Parathyroid adenoma (tissue), 2 donors: ENCODE measurements at regions not wholly inside any gene's neighbourhood (a gene's known extent, or its start where the extent isn't known, plus 50 kb on each side); places are given as distances from the start of the nearest gene placed in this dataset.
"Not testable (repeated sequence)": the region's sequence is repeated elsewhere in the genome, so short reads cannot be mapped to it uniquely, and the experiment has no call there.

Experiments used
- H2AFZ ChIP-seq: fragments of 300-600 bp; sonication (generic); one replicate; pipeline ENCODE4 v1.7.0; 2017; ENCODE audit warnings: antibody characterized with exemption, mild to moderate bottlenecking
- H3K27ac ChIP-seq: fragments of 300-600 bp; sonication (generic); one replicate; pipeline ENCODE4 v1.7.0; 2017
- H3K27me3 ChIP-seq: fragments of 300-600 bp; sonication (generic); one replicate; pipeline ENCODE4 v1.7.0; 2017; ENCODE audit warnings: low read length; ENCODE audit not compliant: control insufficient read depth, insufficient read depth
- H3K36me3 ChIP-seq: fragments of 300-600 bp; sonication (generic); one replicate; pipeline ENCODE4 v1.7.0; 2017; ENCODE audit warnings: low read length; ENCODE audit not compliant: control insufficient read depth, insufficient read depth
- H3K4me1 ChIP-seq: fragments of 300-600 bp; sonication (generic); one replicate; pipeline ENCODE4 v1.7.0; 2017; ENCODE audit warnings: control low read depth
- H3K4me2 ChIP-seq: fragments of 300-600 bp; sonication (generic); one replicate; pipeline ENCODE4 v1.7.0; 2017; ENCODE audit warnings: low read length
- H3K4me3 ChIP-seq: fragments of 300-600 bp; sonication (generic); one replicate; pipeline ENCODE4 v1.7.0; 2017; ENCODE audit warnings: low read depth, low read length
- H3K79me2 ChIP-seq: fragments of 300-600 bp; sonication (generic); one replicate; pipeline ENCODE4 v1.7.0; 2017; ENCODE audit warnings: control low read depth
- H3K9ac ChIP-seq: fragments of 300-600 bp; sonication (generic); one replicate; pipeline ENCODE4 v1.7.0; 2017; ENCODE audit warnings: mild to moderate bottlenecking
- H3K9me3 ChIP-seq: fragments of 300-600 bp; sonication (generic); one replicate; pipeline ENCODE4 v1.7.0; 2017; ENCODE audit warnings: low read length; ENCODE audit not compliant: control insufficient read depth
- TF ChIP-seq, protein P1 (sequence below): fragments of 300-600 bp; sonication (generic); IDR thresholded peaks from one replicate; pipeline ENCODE4 v1.7.0; 2017; ENCODE audit warnings: antibody characterized with exemption, mild to moderate bottlenecking
- donor health status: primary hyperparathyroidism.

DNA sequence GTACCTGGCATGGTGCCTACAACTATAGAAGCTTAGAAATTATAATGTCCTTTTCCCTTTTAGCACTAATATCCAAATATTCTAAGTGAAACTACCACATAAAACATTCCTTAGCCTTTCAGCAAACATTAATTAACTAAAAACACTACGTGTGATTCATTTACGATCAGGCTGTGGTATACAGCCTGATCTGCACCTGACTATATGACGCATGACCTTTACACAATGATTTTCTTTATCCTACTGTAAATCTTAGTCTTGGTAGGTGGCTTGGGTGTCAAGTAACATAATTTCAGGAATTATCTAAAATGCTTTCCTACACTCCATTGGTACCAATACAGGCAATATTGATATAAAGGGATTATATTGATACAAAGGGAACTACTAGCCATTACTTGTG is 686.7 kb downstream of the DTWD2 start:
- Histone ChIP-seq H3K27me3 (no peaks in the 10 kb centered on the region), H3K9me3 (no peaks in the 10 kb centered on the region), H3K4me2 (no peak overlapping the region), H3K4me3 (no peak overlapping the region), H3K4me1 (no peaks in the 10 kb centered on the region), H3K36me3 (no peaks in the 10 kb centered on the region), H3K79me2 (no peaks in the 10 kb centered on the region), H2AFZ (no peak overlapping the region), H3K27ac (no peak overlapping the region), H3K9ac (no peak overlapping the region)
- TF ChIP-seq, protein P1, sequence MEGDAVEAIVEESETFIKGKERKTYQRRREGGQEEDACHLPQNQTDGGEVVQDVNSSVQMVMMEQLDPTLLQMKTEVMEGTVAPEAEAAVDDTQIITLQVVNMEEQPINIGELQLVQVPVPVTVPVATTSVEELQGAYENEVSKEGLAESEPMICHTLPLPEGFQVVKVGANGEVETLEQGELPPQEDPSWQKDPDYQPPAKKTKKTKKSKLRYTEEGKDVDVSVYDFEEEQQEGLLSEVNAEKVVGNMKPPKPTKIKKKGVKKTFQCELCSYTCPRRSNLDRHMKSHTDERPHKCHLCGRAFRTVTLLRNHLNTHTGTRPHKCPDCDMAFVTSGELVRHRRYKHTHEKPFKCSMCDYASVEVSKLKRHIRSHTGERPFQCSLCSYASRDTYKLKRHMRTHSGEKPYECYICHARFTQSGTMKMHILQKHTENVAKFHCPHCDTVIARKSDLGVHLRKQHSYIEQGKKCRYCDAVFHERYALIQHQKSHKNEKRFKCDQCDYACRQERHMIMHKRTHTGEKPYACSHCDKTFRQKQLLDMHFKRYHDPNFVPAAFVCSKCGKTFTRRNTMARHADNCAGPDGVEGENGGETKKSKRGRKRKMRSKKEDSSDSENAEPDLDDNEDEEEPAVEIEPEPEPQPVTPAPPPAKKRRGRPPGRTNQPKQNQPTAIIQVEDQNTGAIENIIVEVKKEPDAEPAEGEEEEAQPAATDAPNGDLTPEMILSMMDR, result no peak

DNA sequence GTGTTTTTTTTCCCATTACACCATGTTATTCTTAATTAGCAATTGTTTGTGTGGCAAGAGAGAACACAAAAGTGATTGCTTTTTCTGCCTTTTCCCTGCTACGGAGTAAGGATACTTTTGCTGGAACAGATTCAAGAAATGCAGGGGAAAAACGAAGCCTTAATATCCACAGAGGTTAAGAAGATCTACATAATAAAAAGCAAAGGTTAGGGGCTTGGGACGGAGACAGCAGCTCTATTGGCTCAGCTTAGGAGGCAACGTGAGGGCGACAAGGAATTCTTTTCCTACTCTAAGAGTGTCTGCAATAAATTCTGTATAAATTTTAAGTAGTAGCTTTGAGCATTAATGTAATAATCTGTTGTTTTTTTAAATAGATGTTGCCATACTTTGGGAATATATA is 693.3 kb downstream of the DTWD2 start:
- H3K4me2 ChIP-seq, result no peak overlapping the region
- no peaks in the 10 kb centered on the region for H3K4me1 ChIP-seq
- H3K4me3 ChIP-seq, result no peak overlapping the region
- no peak overlapping the region for H3K9ac ChIP-seq
- no peaks in the 10 kb centered on the region for H3K36me3 ChIP-seq
- no peak overlapping the region for H2AFZ ChIP-seq
- H3K27ac ChIP-seq, result no peak overlapping the region
- no peaks in the 10 kb centered on the region for H3K9me3 ChIP-seq
- H3K79me2 ChIP-seq, result no peaks in the 10 kb centered on the region
- TF ChIP-seq, protein P1, result no peak
- H3K27me3 ChIP-seq, result no peaks in the 10 kb centered on the region

DNA sequence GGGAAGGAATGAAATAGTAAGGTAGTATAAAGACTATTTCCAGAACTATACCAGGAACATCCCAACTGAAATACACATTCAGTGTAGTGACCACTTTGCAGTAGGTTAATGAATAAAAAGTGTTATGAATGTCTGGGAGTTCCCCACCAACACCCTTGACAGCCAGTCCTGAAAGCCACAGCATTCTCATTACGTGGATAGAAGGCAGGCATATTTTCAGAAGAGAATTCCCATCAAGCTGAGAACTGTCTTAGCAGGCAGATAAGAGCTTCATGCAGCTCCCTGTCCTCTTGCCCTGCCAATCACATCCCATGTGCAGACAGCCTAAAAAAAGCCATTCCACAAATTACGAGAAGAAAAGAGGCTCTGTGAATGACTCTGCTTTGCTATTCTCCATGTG is 695.0 kb downstream of the DTWD2 start:
- H3K27ac ChIP-seq, result no peak overlapping the region
- TF ChIP-seq, protein P1, result no peak
- no peak overlapping the region for H3K4me3 ChIP-seq
- no peaks in the 10 kb centered on the region for H3K9me3 ChIP-seq
- H3K4me2 ChIP-seq, result no peak overlapping the region
- H3K9ac ChIP-seq, result no peak overlapping the region
- no peaks in the 10 kb centered on the region for H3K4me1 ChIP-seq
- H3K36me3 ChIP-seq, result no peaks in the 10 kb centered on the region
- H3K27me3 ChIP-seq, result no peaks in the 10 kb centered on the region
- H3K79me2 ChIP-seq, result no peaks in the 10 kb centered on the region
- no peak overlapping the region for H2AFZ ChIP-seq

DNA sequence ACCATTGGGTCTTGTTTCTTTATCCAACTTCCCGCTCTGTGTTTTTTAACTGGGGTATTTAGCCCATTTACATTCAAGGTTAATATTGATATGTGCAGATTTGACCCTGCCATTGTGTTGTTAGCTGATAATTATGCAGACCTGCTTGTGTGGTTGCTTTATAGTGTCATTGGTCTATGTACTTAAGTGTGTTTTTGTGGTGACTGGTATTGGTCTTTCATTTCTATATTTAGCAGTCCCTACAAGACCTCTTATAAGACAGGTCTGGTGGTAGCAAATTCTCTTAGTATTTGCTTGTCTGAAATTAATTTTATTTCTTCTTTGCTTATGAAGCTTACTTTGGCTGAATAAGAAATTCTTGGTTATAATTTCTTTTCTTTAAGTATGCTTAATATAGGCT is 698.1 kb downstream of the DTWD2 start:
- no peak overlapping the region for H3K4me2 ChIP-seq
- no peaks in the 10 kb centered on the region for H3K27me3 ChIP-seq
- H2AFZ ChIP-seq, result no peak overlapping the region
- no peak overlapping the region for H3K27ac ChIP-seq
- H3K36me3 ChIP-seq, result no peaks in the 10 kb centered on the region
- H3K9me3 ChIP-seq, result no peaks in the 10 kb centered on the region
- TF ChIP-seq, protein P1, result no peak
- H3K4me1 ChIP-seq, result no peaks in the 10 kb centered on the region
- no peak overlapping the region for H3K9ac ChIP-seq
- no peaks in the 10 kb centered on the region for H3K79me2 ChIP-seq
- H3K4me3 ChIP-seq, result no peak overlapping the region

DNA sequence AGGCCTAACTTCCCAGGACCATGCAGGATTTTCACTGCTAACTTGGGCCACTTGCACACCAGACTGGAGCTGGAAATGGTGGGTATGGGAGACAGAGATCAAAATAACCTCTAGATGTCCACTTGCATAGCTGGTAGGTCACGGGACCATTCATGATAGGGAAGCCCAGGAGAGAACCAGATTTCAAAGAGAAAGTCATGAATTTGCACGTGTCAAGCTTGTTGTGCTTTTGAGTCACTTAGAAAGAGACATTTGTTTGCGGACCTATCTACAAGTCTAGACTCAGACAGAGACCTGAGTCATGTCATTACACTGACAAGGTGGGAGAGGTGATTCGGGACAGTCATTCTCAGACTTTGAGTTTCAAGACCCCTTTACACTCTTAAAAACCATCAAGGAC is 704.1 kb downstream of the DTWD2 start:
- not testable (repeated sequence) for H3K4me3 ChIP-seq, H3K36me3 ChIP-seq, H3K79me2 ChIP-seq, H3K27me3 ChIP-seq, H3K27ac ChIP-seq, H3K9me3 ChIP-seq, H3K9ac ChIP-seq, H3K4me1 ChIP-seq, H3K4me2 ChIP-seq, H2AFZ ChIP-seq

DNA sequence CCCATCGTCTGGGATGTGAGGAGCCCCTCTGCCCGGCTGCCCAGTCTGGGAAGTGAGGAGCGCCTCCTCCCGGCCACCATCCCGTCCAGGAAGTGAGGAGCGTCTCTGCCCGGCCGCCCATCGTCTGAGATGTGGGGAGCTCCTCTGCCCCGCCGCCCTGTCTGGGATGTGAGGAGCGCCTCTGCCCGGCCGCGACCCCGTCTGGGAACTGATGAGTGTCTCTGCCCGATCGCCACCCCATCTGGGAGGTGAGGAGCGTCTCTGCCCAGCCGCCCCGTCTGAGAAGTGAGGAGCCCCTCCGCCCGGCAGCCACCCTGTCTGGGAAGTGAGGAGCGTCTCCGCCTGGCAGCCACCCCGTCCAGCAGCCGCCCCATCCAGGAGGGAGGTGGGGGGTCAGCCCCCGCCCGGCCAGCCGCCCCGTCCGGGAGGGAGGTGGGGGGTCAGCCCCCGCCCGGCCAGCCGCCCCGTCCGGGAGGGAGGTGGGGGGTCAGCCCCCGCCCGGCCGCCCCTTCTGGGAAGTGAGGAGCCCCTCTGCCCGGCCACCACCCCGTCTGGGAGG is 705.8 kb downstream of the DTWD2 start:
- H3K79me2 ChIP-seq, H3K36me3 ChIP-seq, H3K4me2 ChIP-seq, H3K4me1 ChIP-seq, H3K27ac ChIP-seq, H3K9me3 ChIP-seq, H3K27me3 ChIP-seq, H2AFZ ChIP-seq, H3K4me3 ChIP-seq, H3K9ac ChIP-seq: not testable (repeated sequence)
